Fibroblast of peridontal ligament (primary cell): ENCODE measurements at regions not wholly inside any gene's neighbourhood (a gene's known extent, or its start where the extent isn't known, plus 50 kb on each side); places are given as distances from the start of the nearest gene placed in this dataset.
"Not testable (repeated sequence)": the region's sequence is repeated elsewhere in the genome, so short reads cannot be mapped to it uniquely, and the experiment has no call there.

Experiments
- DNase-seq: peaks from one replicate; pipeline ENCODE4 v3.0.0-alpha.2; 2010; ENCODE audit errors: extremely low read depth

- DNase-seq: not testable (repeated sequence)
Measured at GRCh38 chrX:85529141-85529540, 149.7 kb upstream of the POF1B start.

DNA sequence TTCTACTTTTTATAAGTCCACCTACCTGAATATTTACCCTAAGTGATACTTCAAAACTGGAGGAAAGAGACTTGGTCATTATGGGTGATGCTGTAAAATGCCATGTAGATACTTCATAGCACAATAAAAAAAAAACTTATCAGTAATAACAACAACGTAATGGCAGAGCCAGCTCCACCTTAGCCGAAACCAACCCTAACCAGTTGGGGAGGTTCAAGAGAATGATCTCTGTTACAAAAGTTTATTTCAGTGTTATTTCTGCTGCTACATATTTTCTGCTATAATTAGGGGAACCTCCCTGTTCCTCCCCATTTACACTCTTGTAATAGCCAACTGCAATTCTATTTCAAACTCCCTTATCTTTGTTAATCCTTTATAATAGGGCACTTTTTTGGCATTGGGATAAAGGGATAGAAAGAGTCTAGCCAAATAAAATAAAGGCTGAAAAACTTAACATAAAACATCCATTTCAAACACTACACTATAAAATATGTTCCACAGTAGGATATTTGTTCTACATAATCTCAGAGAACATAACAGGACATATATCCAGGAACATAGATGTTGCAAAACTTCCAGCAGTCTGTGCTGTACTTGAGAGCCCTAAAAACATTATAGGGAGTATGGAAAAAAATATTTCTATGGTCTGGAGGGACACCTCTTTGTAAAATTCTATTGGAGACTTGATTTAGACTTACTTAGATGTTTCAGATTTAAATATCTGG is 138.7 kb upstream of the POF1B start:
- no peak for DNase-seq

DNA sequence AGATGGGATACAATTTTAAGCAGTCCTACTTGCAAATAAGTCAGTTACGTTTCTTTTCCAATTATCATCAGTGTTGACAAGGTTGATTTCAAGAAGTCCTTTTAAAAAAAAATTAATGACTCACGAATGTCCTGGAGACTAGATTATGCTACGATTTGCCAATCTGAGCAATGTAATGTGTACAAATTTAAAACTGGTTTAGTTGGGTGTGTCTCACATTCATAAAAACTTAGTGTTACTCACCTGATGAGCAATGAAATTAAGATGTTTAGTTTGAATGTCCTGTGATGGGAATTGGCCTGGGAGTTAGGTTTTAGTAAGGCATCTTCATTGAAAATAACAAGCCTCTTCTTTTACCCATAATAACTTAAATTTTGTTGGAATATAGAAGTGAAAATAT is 136.7 kb upstream of the POF1B start:
- DNase-seq: no peak

DNA sequence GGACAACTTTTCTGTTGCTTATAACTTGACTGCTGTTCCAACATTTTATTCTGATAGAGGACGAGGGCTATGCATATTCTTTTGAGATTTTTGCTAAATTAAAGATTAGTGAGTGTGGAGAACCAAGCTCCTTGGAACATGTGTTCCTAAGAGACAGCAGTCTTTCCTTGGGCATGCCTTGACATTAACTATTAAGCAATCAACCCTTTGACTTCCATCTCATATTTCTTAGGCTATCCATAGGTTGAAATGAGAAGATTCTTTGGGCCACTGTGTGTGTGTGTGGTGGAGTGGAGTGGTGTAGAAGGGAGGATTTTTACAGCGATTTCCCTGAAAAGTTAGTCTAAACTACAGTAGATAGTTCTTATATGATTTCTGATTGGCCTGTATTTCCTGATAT is 127.4 kb upstream of the POF1B start:
- no peak for DNase-seq

DNA sequence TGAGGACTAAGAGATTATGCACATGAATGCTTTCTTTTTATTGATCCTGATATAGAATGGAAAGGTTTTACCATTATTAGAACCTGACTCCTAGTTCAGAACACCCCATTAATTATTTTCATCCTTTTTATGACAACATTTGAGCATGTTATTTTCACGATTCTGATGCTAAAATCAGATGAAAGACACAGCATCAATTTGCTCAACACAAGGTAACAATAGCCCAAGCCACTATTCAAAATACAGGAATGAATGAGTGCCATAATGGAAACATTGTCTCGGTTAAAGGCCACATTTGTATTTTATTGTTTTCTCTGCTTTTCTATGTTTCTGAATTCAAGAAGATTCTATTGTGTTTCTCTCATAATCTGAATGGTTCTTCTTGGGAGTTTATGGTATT is 126.3 kb upstream of the POF1B start:
- DNase-seq: no peak

DNA sequence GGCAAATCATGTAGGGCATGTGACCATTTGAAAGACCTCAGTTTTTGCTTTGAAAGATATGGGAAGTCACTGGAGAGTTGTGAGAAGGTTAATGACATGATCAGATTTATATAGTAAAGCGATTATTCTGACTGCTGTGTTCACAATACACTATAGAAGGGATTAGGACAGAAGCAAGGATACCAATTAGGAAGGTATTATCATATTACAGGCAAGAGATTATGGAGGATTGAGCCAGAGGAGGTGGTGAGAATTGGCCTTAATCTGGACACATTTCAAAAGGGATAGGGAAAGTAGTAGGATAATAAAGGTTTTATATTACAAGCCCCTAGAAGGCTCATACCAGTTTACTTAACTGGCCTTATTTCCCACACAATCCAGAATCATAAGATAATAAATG is 124.9 kb upstream of the POF1B start:
- DNase-seq: no peak

DNA sequence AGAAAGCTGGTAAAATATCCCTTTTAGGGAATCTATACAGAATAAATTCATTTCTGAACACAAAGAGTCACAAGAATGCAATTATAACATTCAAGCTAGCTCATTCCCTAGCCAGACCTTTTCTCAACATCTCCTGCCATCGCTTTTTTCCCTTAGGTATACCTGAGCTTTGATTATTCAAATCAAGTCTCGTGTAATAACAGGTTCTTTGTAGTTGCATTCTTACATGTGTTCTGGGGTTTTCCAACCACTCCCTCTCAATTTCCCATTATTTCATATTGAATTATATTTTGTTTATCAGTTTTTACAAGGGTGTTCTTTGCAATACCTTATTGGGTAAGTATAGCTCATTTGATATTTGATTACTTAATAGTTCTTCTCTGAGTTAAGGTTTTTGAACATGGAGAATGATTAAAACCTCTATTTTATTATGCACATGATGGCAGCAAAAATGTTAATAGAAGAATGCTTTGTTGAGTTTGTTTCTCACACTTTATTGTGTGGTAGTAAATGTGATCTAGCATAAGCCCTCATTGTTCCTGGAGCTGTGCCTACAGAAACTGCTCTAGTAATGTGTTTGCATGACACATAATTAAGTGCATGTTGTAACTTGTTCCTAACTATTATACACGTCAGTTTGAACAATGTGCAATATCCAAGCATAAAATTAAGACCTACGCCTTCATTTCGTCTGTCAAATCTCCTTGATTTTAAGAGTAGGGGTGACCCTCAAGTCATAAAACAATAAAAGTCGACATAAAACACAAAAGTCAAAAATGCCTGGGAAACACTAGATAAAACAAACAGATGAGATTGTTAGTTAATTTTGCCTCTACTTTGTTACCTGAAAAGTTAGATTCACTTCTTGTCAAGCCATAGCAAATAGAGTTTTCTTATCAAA is 124.0 kb upstream of the POF1B start:
- no peak for DNase-seq

GRCh38 chrX:85501349-85501748 is 121.9 kb upstream of the POF1B start:
- DNase-seq: no peak

- no peak for DNase-seq
Measured at GRCh38 chrX:85499400-85499799, 119.9 kb upstream of the POF1B start.

DNA sequence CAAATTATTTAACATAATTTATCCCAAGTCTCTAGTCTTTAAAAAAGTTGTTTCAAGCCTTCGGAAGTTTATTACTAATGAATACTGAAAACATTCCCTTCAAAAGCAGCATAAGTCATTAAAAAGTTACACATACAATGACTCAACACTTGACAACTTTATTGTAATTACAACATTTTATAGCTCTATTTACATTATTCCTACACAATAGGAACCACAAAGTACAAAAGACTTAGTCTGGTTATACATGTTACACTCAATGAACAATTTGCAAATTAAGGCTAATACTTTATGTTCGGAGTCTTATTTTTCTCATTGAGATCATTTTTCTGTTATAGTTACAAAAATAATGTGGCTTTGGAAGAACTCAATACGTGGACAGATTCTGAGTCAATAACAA is 114.4 kb upstream of the POF1B start:
- DNase-seq: no peak

- DNase-seq: no peak
Measured at GRCh38 chrX:85454295-85454694, 74.8 kb upstream of the POF1B start.

- no peak for DNase-seq
Measured at GRCh38 chrX:85444613-85445012, 65.1 kb upstream of the POF1B start.
